22Rv1 (cell line): ENCODE measurements at regions not wholly inside any gene's neighbourhood (a gene's known extent, or its start where the extent isn't known, plus 50 kb on each side); places are given as distances from the start of the nearest gene placed in this dataset.

Experiments used
- H3K27ac ChIP-seq: fragments of 450-650 bp; 2 replicates; pipeline ENCODE4 v1.5.1; 2017
- CTCF ChIP-seq: fragments of 450-650 bp; IDR thresholded peaks from 2 replicates; pipeline ENCODE4 v1.5.1; 2017; ENCODE audit warnings: mild to moderate bottlenecking
- ZFX ChIP-seq: fragments of 450-650 bp; IDR thresholded peaks from 2 replicates; pipeline ENCODE4 v1.6.1; 2017; ENCODE audit warnings: antibody characterized with exemption, borderline replicate concordance

GRCh38 chr17:79255046-79255445 lies 180.4 kb downstream of the ENGASE start:
- H3K27ac ChIP-seq = no peak overlapping the region
- TF ChIP-seq CTCF (no peak), ZFX (no peak)

GRCh38 chr17:79252886-79253285 lies 178.3 kb downstream of the ENGASE start:
- H3K27ac ChIP-seq = no peak overlapping the region
- TF ChIP-seq CTCF (no peak), ZFX (no peak)

- TF ChIP-seq ZFX (no peak), CTCF (no peak)
- H3K27ac ChIP-seq = no peak overlapping the region
Observed at GRCh38 chr17:79251824-79252223, 177.2 kb downstream of the ENGASE start.

GRCh38 chr17:79249929-79250521 lies 175.4 kb downstream of the ENGASE start:
- TF ChIP-seq ZFX (no peak), CTCF (no peak)
- no peak overlapping the region for H3K27ac ChIP-seq

GRCh38 chr17:79248843-79249493 lies 174.3 kb downstream of the ENGASE start:
- TF ChIP-seq ZFX = no peak
- no peak for TF ChIP-seq CTCF
- H3K27ac ChIP-seq = no peak overlapping the region

- TF ChIP-seq CTCF (no peak), ZFX (no peak)
- H3K27ac ChIP-seq = no peak overlapping the region
Observed at GRCh38 chr17:79246225-79247190, 171.9 kb downstream of the ENGASE start.
